Calu3 (cell line): ENCODE measurements at regions not wholly inside any gene's neighbourhood (a gene's known extent, or its start where the extent isn't known, plus 50 kb on each side); places are given as distances from the start of the nearest gene placed in this dataset.
"Not testable (repeated sequence)": the region's sequence is repeated elsewhere in the genome, so short reads cannot be mapped to it uniquely, and the experiment has no call there.

Experiments
- BruUV-seq: library from RNA; stranded (reverse); fragments of 400-500 nt; replicated peaks from 2 replicates; lab custom pipeline; 2021; lab: Mats Ljungman, UMichigan
- CTCF ChIA-PET: fragments of 300-600 bp; sonication (Branson Sonifier 250); formaldehyde crosslinking; loops from one replicate; lab custom pipeline; 2022; ENCODE audit warnings: antibody characterized with exemption; lab: Charles Lee
- DNase-seq: peaks from one replicate; pipeline ENCODE4 v3.0.0; 2022
- H3K27ac Mint-ChIP-seq: one replicate; pipeline ENCODE4 v1.8.0; 2022; ENCODE audit warnings: mixed read lengths; ENCODE audit not compliant: unreplicated experiment
- H3K27me3 Mint-ChIP-seq: one replicate; pipeline ENCODE4 v1.8.0; 2022; ENCODE audit warnings: mixed read lengths; ENCODE audit not compliant: unreplicated experiment
- H3K36me3 Mint-ChIP-seq: one replicate; pipeline ENCODE4 v1.8.0; 2022; ENCODE audit warnings: mild to moderate bottlenecking, moderate library complexity, mixed read lengths; ENCODE audit not compliant: insufficient read depth, unreplicated experiment
- H3K4me1 Mint-ChIP-seq: one replicate; pipeline ENCODE4 v1.8.0; 2022; ENCODE audit warnings: mild to moderate bottlenecking, low read depth, mixed read lengths; ENCODE audit not compliant: unreplicated experiment
- H3K4me3 Mint-ChIP-seq: one replicate; pipeline ENCODE4 v1.8.0; 2022; ENCODE audit warnings: mild to moderate bottlenecking, low read depth, moderate library complexity, mixed read lengths; ENCODE audit not compliant: unreplicated experiment
- H3K9me3 Mint-ChIP-seq: one replicate; pipeline ENCODE4 v1.8.0; 2022; ENCODE audit warnings: low read depth, mixed read lengths; ENCODE audit not compliant: unreplicated experiment
- intact Hi-C: fragments of 100-400 bp; cut with micrococcal nuclease; formaldehyde crosslinking; loops from one replicate; pipeline ENCODE4 v1.10.0; 2022; ENCODE audit not compliant: unreplicated experiment
- TF ChIP-seq, protein P1 (sequence below): fragments of 200-600 bp; IDR thresholded peaks from one replicate; pipeline ENCODE4 v1.8.0; 2022; ENCODE audit warnings: antibody characterized with exemption; ENCODE audit not compliant: unreplicated experiment

DNA sequence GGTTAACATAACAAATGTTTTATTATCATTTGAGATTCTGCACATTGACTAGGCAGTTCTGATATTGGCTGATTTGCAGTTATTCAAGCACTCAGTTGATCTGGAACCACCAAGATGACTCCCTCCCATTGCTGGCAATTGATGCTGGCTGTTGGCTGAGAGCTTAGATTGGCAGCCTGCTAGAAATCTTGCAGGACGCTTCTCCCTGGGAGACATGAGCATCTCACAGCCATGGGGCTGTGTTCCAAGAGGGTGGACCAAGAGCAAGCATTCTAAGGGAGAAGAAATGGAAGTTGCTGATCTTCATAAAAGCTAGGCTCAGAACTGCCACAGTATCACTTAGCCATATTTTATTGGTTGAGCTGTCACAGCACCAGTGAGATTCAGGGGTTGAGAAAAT is 233.4 kb upstream of the ID4 start:
- BruUV-seq: no TSS peak
- TF ChIP-seq, protein P1, sequence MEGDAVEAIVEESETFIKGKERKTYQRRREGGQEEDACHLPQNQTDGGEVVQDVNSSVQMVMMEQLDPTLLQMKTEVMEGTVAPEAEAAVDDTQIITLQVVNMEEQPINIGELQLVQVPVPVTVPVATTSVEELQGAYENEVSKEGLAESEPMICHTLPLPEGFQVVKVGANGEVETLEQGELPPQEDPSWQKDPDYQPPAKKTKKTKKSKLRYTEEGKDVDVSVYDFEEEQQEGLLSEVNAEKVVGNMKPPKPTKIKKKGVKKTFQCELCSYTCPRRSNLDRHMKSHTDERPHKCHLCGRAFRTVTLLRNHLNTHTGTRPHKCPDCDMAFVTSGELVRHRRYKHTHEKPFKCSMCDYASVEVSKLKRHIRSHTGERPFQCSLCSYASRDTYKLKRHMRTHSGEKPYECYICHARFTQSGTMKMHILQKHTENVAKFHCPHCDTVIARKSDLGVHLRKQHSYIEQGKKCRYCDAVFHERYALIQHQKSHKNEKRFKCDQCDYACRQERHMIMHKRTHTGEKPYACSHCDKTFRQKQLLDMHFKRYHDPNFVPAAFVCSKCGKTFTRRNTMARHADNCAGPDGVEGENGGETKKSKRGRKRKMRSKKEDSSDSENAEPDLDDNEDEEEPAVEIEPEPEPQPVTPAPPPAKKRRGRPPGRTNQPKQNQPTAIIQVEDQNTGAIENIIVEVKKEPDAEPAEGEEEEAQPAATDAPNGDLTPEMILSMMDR: no peak

DNA sequence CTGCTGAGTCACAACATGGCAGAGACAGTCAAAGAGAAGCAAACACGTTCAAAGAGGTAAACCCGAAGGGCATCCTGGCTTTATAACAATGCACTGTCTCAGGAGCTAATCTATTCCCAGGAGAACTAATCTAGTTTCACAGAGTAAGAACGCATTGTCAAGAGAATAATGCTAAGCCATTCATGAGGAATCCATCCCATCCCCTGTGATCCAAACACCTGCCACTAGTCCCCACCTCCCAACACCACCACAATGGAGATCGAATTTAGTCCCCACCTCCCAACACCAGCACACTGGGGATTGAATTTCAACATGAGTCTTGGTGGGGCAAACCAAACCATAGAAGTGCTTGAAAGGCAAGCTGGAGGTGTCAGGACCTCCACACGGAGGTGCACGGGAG is 231.5 kb upstream of the ID4 start:
- BruUV-seq: no TSS peak
- Mint-ChIP-seq H3K4me3 (no peak overlapping the region), H3K4me1 (no peaks in the 10 kb centered on the region), H3K9me3 (peaks cover 17% of the 10 kb centered on the region), H3K27ac (no peak overlapping the region), H3K27me3 (no peaks in the 10 kb centered on the region), H3K36me3 (no peaks in the 10 kb centered on the region)
- TF ChIP-seq, protein P1: no peak
- intact Hi-C loops: no loop called here
- DNase-seq: no peak
- CTCF ChIA-PET: no interaction called here

More for the DNA sequence above, 233.4 kb upstream of the ID4 start:
- CTCF ChIA-PET: no interaction called here
- peaks cover 20% of the 10 kb centered on the region for H3K9me3 Mint-ChIP-seq
- DNase-seq: no peak
- no peaks in the 10 kb centered on the region for H3K36me3 Mint-ChIP-seq
- H3K4me1 Mint-ChIP-seq: no peaks in the 10 kb centered on the region
- H3K4me3 Mint-ChIP-seq: no peak overlapping the region
- H3K27ac Mint-ChIP-seq: no peak overlapping the region
- H3K27me3 Mint-ChIP-seq: no peaks in the 10 kb centered on the region
- intact Hi-C loops: no loop called here

DNA sequence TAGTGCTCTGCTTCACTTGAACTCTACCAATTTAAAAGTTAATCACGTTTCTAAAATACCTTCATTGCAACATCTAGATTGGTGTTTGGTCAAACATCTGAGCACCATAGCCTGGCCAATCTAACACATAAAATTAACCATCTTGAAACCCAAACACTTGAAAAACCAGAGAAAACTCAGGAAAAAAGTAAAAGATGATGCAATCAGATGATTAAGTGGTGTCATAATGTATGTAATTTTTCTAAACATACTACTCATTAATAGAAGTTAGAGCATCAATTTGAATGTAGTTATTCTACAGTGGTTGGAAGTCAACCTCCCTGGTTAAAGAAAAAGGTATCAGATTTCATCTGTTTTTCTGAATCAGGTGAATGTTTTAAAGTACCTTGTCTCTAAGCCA is 228.6 kb upstream of the ID4 start:
- no peaks in the 10 kb centered on the region for H3K27me3 Mint-ChIP-seq
- TF ChIP-seq, protein P1: no peak
- H3K27ac Mint-ChIP-seq: no peak overlapping the region
- H3K9me3 Mint-ChIP-seq: peaks cover 19% of the 10 kb centered on the region
- intact Hi-C loops: no loop called here
- no peak for DNase-seq
- H3K4me3 Mint-ChIP-seq: no peak overlapping the region
- no peaks in the 10 kb centered on the region for H3K4me1 Mint-ChIP-seq
- no peaks in the 10 kb centered on the region for H3K36me3 Mint-ChIP-seq
- CTCF ChIA-PET: interaction anchor here (0.5 kb wide), 1 partner anchor 597 kb away, joined by 4 read pairs; no protein-coding TSS in a partner anchor
- BruUV-seq: no TSS peak

DNA sequence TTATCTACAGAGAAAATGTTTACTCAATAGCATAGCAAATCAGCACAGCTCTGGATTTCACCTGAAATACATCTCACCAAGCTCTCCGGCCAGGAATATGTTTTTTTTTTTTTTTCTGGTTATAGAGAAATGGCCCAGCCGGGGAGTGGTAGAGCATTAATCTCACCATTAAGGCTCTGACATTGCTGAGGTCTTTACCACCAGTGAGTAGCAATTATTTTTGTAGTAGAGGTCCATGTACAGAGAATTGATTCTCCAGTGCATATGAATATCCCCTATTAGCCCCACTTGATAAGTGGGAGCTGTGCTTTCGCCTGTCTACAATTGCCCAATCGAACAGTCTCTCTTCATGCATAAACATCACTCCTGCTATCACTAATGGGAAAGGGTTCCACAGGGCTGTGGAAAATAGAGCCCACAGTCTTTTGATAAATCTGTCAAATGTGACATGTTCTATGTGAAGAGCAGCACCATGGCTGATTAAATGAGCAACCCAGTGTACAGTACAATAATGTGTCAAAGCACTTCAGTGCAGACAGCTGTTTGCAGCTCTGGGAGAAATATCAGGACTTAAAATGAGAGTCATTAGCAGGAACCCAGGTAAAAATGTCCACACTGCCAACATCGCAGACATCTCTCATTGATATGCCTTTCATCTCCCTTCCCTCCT is 227.1 kb upstream of the ID4 start:
- H3K27ac Mint-ChIP-seq: no peak overlapping the region
- peaks cover 14% of the 10 kb centered on the region for H3K9me3 Mint-ChIP-seq
- H3K4me1 Mint-ChIP-seq: no peaks in the 10 kb centered on the region
- intact Hi-C loops: no loop called here
- H3K27me3 Mint-ChIP-seq: no peaks in the 10 kb centered on the region
- no peak for DNase-seq
- CTCF ChIA-PET: no interaction called here
- no peaks in the 10 kb centered on the region for H3K36me3 Mint-ChIP-seq
- no peak overlapping the region for H3K4me3 Mint-ChIP-seq
- no TSS peak for BruUV-seq
- TF ChIP-seq, protein P1: no peak

DNA sequence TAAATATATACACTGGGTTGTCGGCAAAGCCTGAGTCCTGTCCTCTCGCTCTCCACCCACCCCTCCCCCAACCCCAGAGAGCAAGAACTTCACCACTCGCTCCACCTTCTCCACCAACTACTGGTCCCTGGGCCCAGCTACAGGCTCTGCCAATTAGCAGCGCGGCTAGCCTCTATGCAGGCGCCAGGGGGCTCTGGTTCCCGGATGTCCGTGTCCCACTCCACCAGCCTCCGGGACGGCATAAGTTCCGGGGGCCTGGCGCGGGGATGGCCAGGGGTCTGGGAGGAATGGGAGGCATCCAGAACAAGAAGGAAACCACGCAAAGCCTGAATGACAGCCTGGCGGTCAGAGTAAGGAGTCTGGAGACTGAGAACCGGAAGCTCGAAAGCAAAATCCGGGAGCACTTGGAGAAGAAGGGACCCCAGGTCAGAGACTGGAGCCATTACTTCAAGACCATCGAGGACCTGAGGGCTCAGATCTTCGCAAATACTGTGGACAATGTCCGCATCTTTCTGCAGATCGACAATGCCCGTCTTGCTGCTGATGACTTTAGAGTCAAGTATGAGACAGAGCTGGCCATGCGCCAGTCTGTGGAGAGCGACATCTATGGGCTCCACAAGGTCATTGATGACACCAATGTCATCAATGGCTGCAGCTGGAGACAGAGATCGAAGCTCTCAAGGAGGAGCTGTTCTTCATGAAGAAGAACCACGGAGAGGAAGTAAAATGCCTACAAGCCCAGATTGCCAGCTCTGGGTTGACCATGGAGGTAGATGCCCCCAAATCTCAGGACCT is 224.3 kb upstream of the ID4 start:
- DNase-seq, H3K4me3 Mint-ChIP-seq, H3K36me3 Mint-ChIP-seq, CTCF ChIA-PET, intact Hi-C loops, H3K27ac Mint-ChIP-seq, BruUV-seq, H3K27me3 Mint-ChIP-seq, H3K4me1 Mint-ChIP-seq: not testable (repeated sequence)
- peaks cover 19% of the 10 kb centered on the region for H3K9me3 Mint-ChIP-seq
